Neural progenitor cell (in vitro differentiated cells): ENCODE measurements at regions not wholly inside any gene's neighbourhood (a gene's known extent, or its start where the extent isn't known, plus 50 kb on each side); places are given as distances from the start of the nearest gene placed in this dataset.

Experiments used
- DNase-seq: peaks from one replicate; pipeline ENCODE4 v3.0.0-alpha.2; 2016; ENCODE audit warnings: low spot score
- H2AFZ ChIP-seq: fragments of 200-600 bp; sonication (generic); replicated peaks from 2 replicates; pipeline ENCODE4 v1.6.1; 2016; ENCODE audit warnings: antibody characterized with exemption
- H3F3A ChIP-seq: fragments of 200-600 bp; sonication (generic); 2 replicates; pipeline ENCODE4 v1.6.1; 2016; ENCODE audit warnings: antibody characterized with exemption, low read depth
- H3K27ac ChIP-seq: fragments of 200-600 bp; sonication (generic); 2 replicates; pipeline ENCODE4 v1.5.1; 2016; ENCODE audit warnings: mild to moderate bottlenecking
- H3K27me3 ChIP-seq: fragments of 200-600 bp; sonication (generic); 2 replicates; pipeline ENCODE4 v1.6.1; 2016; ENCODE audit warnings: mild to moderate bottlenecking, moderate library complexity
- H3K36me3 ChIP-seq: fragments of 200-600 bp; sonication (generic); 2 replicates; pipeline ENCODE4 v1.5.1; 2016
- H3K4me1 ChIP-seq: fragments of 200-600 bp; sonication (generic); 2 replicates; pipeline ENCODE4 v1.6.1; 2016; ENCODE audit warnings: mixed run types
- H3K4me2 ChIP-seq: fragments of 200-600 bp; sonication (generic); 2 replicates; pipeline ENCODE4 v1.6.1; 2016
- H3K4me3 ChIP-seq: fragments of 200-600 bp; sonication (generic); 2 replicates; pipeline ENCODE4 v1.5.1; 2016
- H3K79me2 ChIP-seq: fragments of 200-600 bp; sonication (generic); 2 replicates; pipeline ENCODE4 v1.6.1; 2016; ENCODE audit warnings: low read depth
- H3K9ac ChIP-seq: fragments of 200-600 bp; sonication (generic); 2 replicates; pipeline ENCODE4 v1.6.1; 2016
- H3K9me3 ChIP-seq: fragments of 200-600 bp; sonication (generic); 2 replicates; pipeline ENCODE4 v1.5.1; 2016; ENCODE audit warnings: low read depth
- H4K20me1 ChIP-seq: fragments of 200-600 bp; sonication (generic); 2 replicates; pipeline ENCODE4 v1.6.1; 2016; ENCODE audit warnings: low read depth
- H3K27ac Mint-ChIP-seq: 3 replicates; pipeline ENCODE4 v1.8.0; 2021; ENCODE audit warnings: mixed read lengths
- H3K27me3 Mint-ChIP-seq: 2 replicates; pipeline ENCODE4 v1.8.0; 2022; ENCODE audit warnings: low read depth, mild to moderate bottlenecking, inconsistent platforms, moderate library complexity, mixed read lengths; ENCODE audit not compliant: insufficient read depth
- H3K36me3 Mint-ChIP-seq: 3 replicates; pipeline ENCODE4 v1.8.0; 2021; ENCODE audit warnings: mixed read lengths
- H3K4me1 Mint-ChIP-seq: 3 replicates; pipeline ENCODE4 v1.8.0; 2021; ENCODE audit warnings: mixed read lengths
- H3K4me3 Mint-ChIP-seq: 3 replicates; pipeline ENCODE4 v1.8.0; 2021; ENCODE audit warnings: mild to moderate bottlenecking, moderate library complexity, mixed read lengths
- H3K9me3 Mint-ChIP-seq: 3 replicates; pipeline ENCODE4 v1.8.0; 2020; ENCODE audit warnings: mixed read lengths
- EZH2 ChIP-seq: fragments of 200-600 bp; sonication (generic); IDR thresholded peaks from 2 replicates; pipeline ENCODE4 v1.6.1; 2017; ENCODE audit warnings: antibody characterized with exemption, mild to moderate bottlenecking, moderate library complexity
- EZH2phosphoT487 ChIP-seq: fragments of 200-600 bp; sonication (generic); IDR thresholded peaks from 2 replicates; pipeline ENCODE4 v1.6.1; 2017; ENCODE audit warnings: antibody characterized with exemption
- TF ChIP-seq, protein P1 (sequence below): fragments of 200-600 bp; sonication (generic); IDR thresholded peaks from 2 replicates; pipeline ENCODE4 v1.5.1; 2017; ENCODE audit warnings: antibody characterized with exemption, mild to moderate bottlenecking

DNA sequence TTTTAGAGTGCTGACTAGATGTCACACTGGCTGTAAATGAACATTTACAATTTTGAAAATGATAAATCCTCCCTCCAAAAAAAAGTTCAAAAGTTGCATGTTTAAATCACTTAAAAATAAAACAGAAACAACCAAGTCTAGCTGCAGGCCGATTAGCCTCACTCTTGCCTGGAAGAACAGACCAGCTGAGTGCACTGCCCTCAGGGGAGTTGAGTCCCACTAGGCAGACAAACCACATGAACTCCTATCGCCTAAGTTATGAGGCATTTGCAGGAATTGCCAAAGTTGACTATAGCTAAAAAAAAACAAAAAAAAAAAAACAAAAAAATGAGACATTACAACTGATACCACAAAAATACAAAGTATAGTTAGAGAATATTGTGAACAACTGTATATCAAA is 510.0 kb downstream of the ANKRD7 start:
- H3K4me3 ChIP-seq = no peak overlapping the region
- H3K4me1 ChIP-seq = no peaks in the 10 kb centered on the region
- H3K27ac ChIP-seq = no peak overlapping the region
- no peak for TF ChIP-seq EZH2phosphoT487
- no peaks in the 10 kb centered on the region for H3K79me2 ChIP-seq
- H3K27me3 Mint-ChIP-seq = no peaks in the 10 kb centered on the region
- H3K4me2 ChIP-seq = no peak overlapping the region
- H3K4me3 Mint-ChIP-seq = no peak overlapping the region
- no peaks in the 10 kb centered on the region for H3K27me3 ChIP-seq
- H2AFZ ChIP-seq = no peak overlapping the region
- no peaks in the 10 kb centered on the region for H3K9me3 Mint-ChIP-seq
- H3F3A ChIP-seq = no peaks in the 10 kb centered on the region
- no peaks in the 10 kb centered on the region for H3K36me3 Mint-ChIP-seq
- no peaks in the 10 kb centered on the region for H3K9me3 ChIP-seq
- DNase-seq = no peak
- no peak overlapping the region for H3K9ac ChIP-seq
- no peak overlapping the region for H3K27ac Mint-ChIP-seq
- no peaks in the 10 kb centered on the region for H3K4me1 Mint-ChIP-seq
- no peaks in the 10 kb centered on the region for H3K36me3 ChIP-seq
- no peaks in the 10 kb centered on the region for H4K20me1 ChIP-seq

DNA sequence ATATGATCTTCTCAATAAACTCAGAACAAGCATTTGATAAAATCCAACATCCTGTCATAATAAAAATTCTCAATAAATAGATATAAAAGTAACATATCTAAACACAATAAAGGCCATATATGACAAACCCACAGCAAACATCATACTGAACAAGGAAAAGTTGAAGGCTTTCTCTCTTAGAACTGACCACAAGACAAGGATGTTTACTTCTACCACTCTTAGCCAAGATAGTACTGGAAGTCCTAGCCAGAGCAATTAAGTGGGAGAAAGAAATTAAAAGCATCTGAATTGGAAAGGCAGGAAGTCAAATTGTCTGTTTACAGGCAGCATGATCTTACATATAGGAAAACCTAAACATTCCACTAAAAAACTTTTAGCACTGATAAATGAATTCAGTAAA is 510.9 kb downstream of the ANKRD7 start:
- Histone ChIP-seq H3K9ac (no peak overlapping the region), H3K4me1 (no peaks in the 10 kb centered on the region), H4K20me1 (no peaks in the 10 kb centered on the region), H3K27ac (no peak overlapping the region), H3K4me2 (no peak overlapping the region), H3K9me3 (no peaks in the 10 kb centered on the region), H3K36me3 (no peaks in the 10 kb centered on the region), H3K27me3 (no peaks in the 10 kb centered on the region), H3K79me2 (no peaks in the 10 kb centered on the region), H3K4me3 (no peak overlapping the region), H2AFZ (no peak overlapping the region), H3F3A (no peaks in the 10 kb centered on the region)
- Mint-ChIP-seq H3K9me3 (no peaks in the 10 kb centered on the region), H3K36me3 (no peaks in the 10 kb centered on the region), H3K4me1 (no peaks in the 10 kb centered on the region), H3K27me3 (no peaks in the 10 kb centered on the region), H3K4me3 (no peak overlapping the region), H3K27ac (no peak overlapping the region)
- no peak for DNase-seq
- no peak for TF ChIP-seq EZH2phosphoT487
- TF ChIP-seq EZH2 = no peak
- TF ChIP-seq, protein P1, sequence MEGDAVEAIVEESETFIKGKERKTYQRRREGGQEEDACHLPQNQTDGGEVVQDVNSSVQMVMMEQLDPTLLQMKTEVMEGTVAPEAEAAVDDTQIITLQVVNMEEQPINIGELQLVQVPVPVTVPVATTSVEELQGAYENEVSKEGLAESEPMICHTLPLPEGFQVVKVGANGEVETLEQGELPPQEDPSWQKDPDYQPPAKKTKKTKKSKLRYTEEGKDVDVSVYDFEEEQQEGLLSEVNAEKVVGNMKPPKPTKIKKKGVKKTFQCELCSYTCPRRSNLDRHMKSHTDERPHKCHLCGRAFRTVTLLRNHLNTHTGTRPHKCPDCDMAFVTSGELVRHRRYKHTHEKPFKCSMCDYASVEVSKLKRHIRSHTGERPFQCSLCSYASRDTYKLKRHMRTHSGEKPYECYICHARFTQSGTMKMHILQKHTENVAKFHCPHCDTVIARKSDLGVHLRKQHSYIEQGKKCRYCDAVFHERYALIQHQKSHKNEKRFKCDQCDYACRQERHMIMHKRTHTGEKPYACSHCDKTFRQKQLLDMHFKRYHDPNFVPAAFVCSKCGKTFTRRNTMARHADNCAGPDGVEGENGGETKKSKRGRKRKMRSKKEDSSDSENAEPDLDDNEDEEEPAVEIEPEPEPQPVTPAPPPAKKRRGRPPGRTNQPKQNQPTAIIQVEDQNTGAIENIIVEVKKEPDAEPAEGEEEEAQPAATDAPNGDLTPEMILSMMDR = no peak

DNA sequence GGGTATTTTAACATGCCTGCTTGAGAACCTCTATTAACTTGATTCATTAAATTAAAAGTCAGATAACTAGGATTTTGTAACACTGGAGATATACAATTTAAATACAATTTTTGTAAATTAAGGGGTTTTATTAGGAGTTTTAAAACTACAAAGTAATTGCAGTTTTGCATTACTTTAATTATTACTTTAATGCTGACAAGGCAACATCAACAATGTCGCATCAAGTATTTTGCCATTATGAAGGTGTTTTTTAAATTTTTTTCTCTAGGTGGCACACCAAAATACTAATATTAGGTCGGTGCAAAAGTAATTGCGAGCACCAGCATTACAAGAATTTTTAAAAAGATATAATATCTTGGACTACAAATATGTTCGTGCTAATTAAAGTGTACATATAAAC is 513.4 kb downstream of the ANKRD7 start:
- H3K4me1 Mint-ChIP-seq = no peaks in the 10 kb centered on the region
- Histone ChIP-seq H3K4me1 (no peaks in the 10 kb centered on the region), H3K27ac (no peak overlapping the region), H3K9ac (no peak overlapping the region), H3K36me3 (no peaks in the 10 kb centered on the region), H3K9me3 (no peaks in the 10 kb centered on the region), H3K79me2 (no peaks in the 10 kb centered on the region), H2AFZ (no peak overlapping the region), H3K27me3 (no peaks in the 10 kb centered on the region), H3F3A (no peaks in the 10 kb centered on the region), H4K20me1 (no peaks in the 10 kb centered on the region), H3K4me2 (no peak overlapping the region), H3K4me3 (no peak overlapping the region)
- no peaks in the 10 kb centered on the region for H3K36me3 Mint-ChIP-seq
- DNase-seq = no peak
- TF ChIP-seq, protein P1 = no peak
- TF ChIP-seq EZH2 (no peak), EZH2phosphoT487 (no peak)
- H3K27me3 Mint-ChIP-seq = no peaks in the 10 kb centered on the region
- no peak overlapping the region for H3K27ac Mint-ChIP-seq
- no peaks in the 10 kb centered on the region for H3K9me3 Mint-ChIP-seq
- no peak overlapping the region for H3K4me3 Mint-ChIP-seq

DNA sequence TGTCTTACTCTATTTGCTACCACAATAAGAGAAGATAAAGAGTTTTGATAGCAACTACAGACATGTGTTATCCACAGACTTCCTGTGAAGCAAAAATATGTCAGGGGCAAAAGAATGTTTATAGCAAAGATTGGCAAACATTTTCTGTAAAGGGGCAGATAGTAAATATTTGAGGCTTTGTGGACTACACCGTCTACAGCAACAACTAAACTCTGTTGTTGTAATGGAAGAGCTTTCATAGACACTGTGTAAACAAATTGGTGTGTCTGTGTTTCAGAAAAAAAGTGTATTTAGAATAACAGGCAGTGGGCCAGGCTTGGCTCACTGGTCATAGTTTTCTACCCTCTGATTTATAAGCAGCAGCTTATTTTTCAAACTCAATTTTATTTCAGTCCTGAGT is 521.4 kb downstream of the ANKRD7 start:
- Histone ChIP-seq H3K36me3 (no peaks in the 10 kb centered on the region), H3F3A (no peaks in the 10 kb centered on the region), H3K4me2 (no peak overlapping the region), H3K79me2 (no peaks in the 10 kb centered on the region), H3K9ac (no peak overlapping the region), H3K9me3 (no peaks in the 10 kb centered on the region), H4K20me1 (no peaks in the 10 kb centered on the region), H2AFZ (no peak overlapping the region), H3K4me3 (no peak overlapping the region), H3K27ac (no peak overlapping the region), H3K4me1 (no peaks in the 10 kb centered on the region), H3K27me3 (no peaks in the 10 kb centered on the region)
- no peak overlapping the region for H3K27ac Mint-ChIP-seq
- no peak for DNase-seq
- no peaks in the 10 kb centered on the region for H3K36me3 Mint-ChIP-seq
- H3K4me1 Mint-ChIP-seq = no peaks in the 10 kb centered on the region
- TF ChIP-seq EZH2 = no peak
- no peak for TF ChIP-seq EZH2phosphoT487
- TF ChIP-seq, protein P1 = no peak
- H3K4me3 Mint-ChIP-seq = no peak overlapping the region
- no peaks in the 10 kb centered on the region for H3K27me3 Mint-ChIP-seq
- H3K9me3 Mint-ChIP-seq = no peaks in the 10 kb centered on the region
